Endodermal cell (in vitro differentiated cells): ENCODE measurements at regions not wholly inside any gene's neighbourhood (a gene's known extent, or its start where the extent isn't known, plus 50 kb on each side); places are given as distances from the start of the nearest gene placed in this dataset.

Source experiments
- DNase-seq: peaks from one replicate; pipeline ENCODE4 v3.0.0-alpha.2; 2017
- H3K27ac ChIP-seq: 2 replicates; pipeline ENCODE4 v1.5.1; 2013; ENCODE audit warnings: mild to moderate bottlenecking, low read depth, low read length, moderate library complexity
- H3K27me3 ChIP-seq: 2 replicates; pipeline ENCODE4 v1.6.1; 2013; ENCODE audit warnings: mild to moderate bottlenecking, low read length, moderate library complexity; ENCODE audit not compliant: insufficient read depth, control insufficient read depth, poor library complexity, severe bottlenecking
- H3K36me3 ChIP-seq: 2 replicates; pipeline ENCODE4 v1.7.0; 2013; ENCODE audit warnings: mild to moderate bottlenecking, low read length, moderate library complexity; ENCODE audit not compliant: control insufficient read depth, insufficient read depth
- H3K4me1 ChIP-seq: one replicate; pipeline ENCODE4 v1.7.0; 2013; ENCODE audit warnings: low read length; ENCODE audit not compliant: control insufficient read depth, insufficient read depth
- H3K4me3 ChIP-seq: 2 replicates; pipeline ENCODE4 v1.5.1; 2013; ENCODE audit warnings: mild to moderate bottlenecking, low read length, moderate library complexity
- H3K9ac ChIP-seq: 2 replicates; pipeline ENCODE4 v1.6.1; 2013; ENCODE audit warnings: mild to moderate bottlenecking, low read length, moderate library complexity; ENCODE audit not compliant: poor library complexity, severe bottlenecking; ENCODE audit errors: extremely low read depth
- H3K9me3 ChIP-seq: 2 replicates; pipeline ENCODE4 v1.6.1; 2013; ENCODE audit warnings: mild to moderate bottlenecking, low read length, moderate library complexity; ENCODE audit not compliant: control insufficient read depth
- H3K27ac Mint-ChIP-seq: 2 replicates; pipeline ENCODE4 v1.8.0; 2020; ENCODE audit warnings: mixed read lengths
- H3K27me3 Mint-ChIP-seq: 2 replicates; pipeline ENCODE4 v1.8.0; 2021; ENCODE audit warnings: mild to moderate bottlenecking, mixed read lengths; ENCODE audit not compliant: insufficient read depth
- H3K36me3 Mint-ChIP-seq: 2 replicates; pipeline ENCODE4 v1.8.0; 2020; ENCODE audit warnings: low read depth, mixed read lengths
- H3K4me1 Mint-ChIP-seq: 2 replicates; pipeline ENCODE4 v1.8.0; 2020; ENCODE audit warnings: mixed read lengths
- H3K4me3 Mint-ChIP-seq: 2 replicates; pipeline ENCODE4 v1.8.0; 2020; ENCODE audit warnings: mild to moderate bottlenecking, moderate library complexity, mixed read lengths
- H3K9me3 Mint-ChIP-seq: 2 replicates; pipeline ENCODE4 v1.8.0; 2020; ENCODE audit warnings: mild to moderate bottlenecking, mixed read lengths
- CTCF ChIP-seq: fragments of 200-600 bp; sonication (generic); conservative IDR thresholded peaks from 2 replicates; pipeline ENCODE4 v1.5.0; 2021; ENCODE audit warnings: antibody characterized with exemption, mild to moderate bottlenecking
- WGBS, 2 experiments: methylation state at CpG; one replicate each; pipeline versions ENCODE4 v1.1.5 to v1.1.7; 2013; ENCODE audit warnings: missing lambda C conversion rate in 2 of 2, mixed read lengths in 1 of 2; ENCODE audit not compliant: insufficient coverage in 1 of 2, insufficient read length in 1 of 2; 5-methylcytosine and 5-hydroxymethylcytosine counted together

GRCh38 chr2:42854207-42854818, 61.9 kb upstream of the HAAO start:
- H3K9ac ChIP-seq, result no peak overlapping the region
- H3K27me3 Mint-ChIP-seq, result no peaks in the 10 kb centered on the region

GRCh38 chr2:42853549-42854206, 61.3 kb upstream of the HAAO start:
- H3K4me3 Mint-ChIP-seq, result no peak overlapping the region
- no peak overlapping the region for H3K4me3 ChIP-seq
- H3K36me3 Mint-ChIP-seq, result no peaks in the 10 kb centered on the region
- H3K9me3 Mint-ChIP-seq, result no peaks in the 10 kb centered on the region
- 90 to 93% methylated on average over 7 to 12 of the region's 12 CpGs for WGBS, 2 experiments
- no peak overlapping the region for H3K27ac Mint-ChIP-seq
- no peak for TF ChIP-seq CTCF
- peaks cover 4% of the 10 kb centered on the region for H3K4me1 ChIP-seq
- no peak overlapping the region for H3K9ac ChIP-seq
- H3K4me1 Mint-ChIP-seq, result peaks cover 19% of the 10 kb centered on the region
- no peak overlapping the region for H3K27ac ChIP-seq
- H3K9me3 ChIP-seq, result no peaks in the 10 kb centered on the region
- no peaks in the 10 kb centered on the region for H3K27me3 ChIP-seq
- no peaks in the 10 kb centered on the region for H3K36me3 ChIP-seq
- no peak for DNase-seq
- no peaks in the 10 kb centered on the region for H3K27me3 Mint-ChIP-seq

More at GRCh38 chr2:42854207-42854818, 61.9 kb upstream of the HAAO start:
- H3K27me3 ChIP-seq, result no peaks in the 10 kb centered on the region
- Mint-ChIP-seq H3K27ac (peak overlapping the region; percentile 12), H3K4me1 (peaks cover 23% of the 10 kb centered on the region), H3K9me3 (no peaks in the 10 kb centered on the region), H3K36me3 (no peaks in the 10 kb centered on the region), H3K4me3 (no peak overlapping the region)
- no peaks in the 10 kb centered on the region for H3K9me3 ChIP-seq
- H3K4me1 ChIP-seq, result peaks cover 4% of the 10 kb centered on the region
- no peak for TF ChIP-seq CTCF
- no peak overlapping the region for H3K4me3 ChIP-seq
- H3K36me3 ChIP-seq, result no peaks in the 10 kb centered on the region
- H3K27ac ChIP-seq, result no peak overlapping the region
- WGBS, 2 experiments, result 86 to 91% methylated on average over 7 to 16 of the region's 16 CpGs
- DNase-seq, result no peak

GRCh38 chr2:42852798-42853197, 60.4 kb upstream of the HAAO start:
- H3K4me3 ChIP-seq, result no peak overlapping the region
- 98 to 100% methylated on average over 5 of the region's 5 CpGs for WGBS, 2 experiments
- Mint-ChIP-seq H3K4me1 (peaks cover 13% of the 10 kb centered on the region), H3K36me3 (no peaks in the 10 kb centered on the region), H3K9me3 (no peaks in the 10 kb centered on the region), H3K4me3 (no peak overlapping the region), H3K27ac (no peak overlapping the region), H3K27me3 (no peaks in the 10 kb centered on the region)
- H3K36me3 ChIP-seq, result no peaks in the 10 kb centered on the region
- TF ChIP-seq CTCF, result no peak
- no peak for DNase-seq
- peaks cover 4% of the 10 kb centered on the region for H3K4me1 ChIP-seq
- no peak overlapping the region for H3K27ac ChIP-seq
- H3K9ac ChIP-seq, result no peak overlapping the region
- H3K27me3 ChIP-seq, result no peaks in the 10 kb centered on the region
- no peaks in the 10 kb centered on the region for H3K9me3 ChIP-seq
